Mammary epithelial cell (primary cell): ENCODE measurements at regions not wholly inside any gene's neighbourhood (a gene's known extent, or its start where the extent isn't known, plus 50 kb on each side); places are given as distances from the start of the nearest gene placed in this dataset.

Source experiments
- EZH2 ChIP-seq: IDR thresholded peaks from 2 replicates; pipeline ENCODE4 v1.6.1; 2012; ENCODE audit warnings: low read length, inconsistent platforms, borderline replicate concordance
- TF ChIP-seq, protein P1 (sequence below), 2 donors: IDR thresholded peaks in 1 of 2; conservative IDR thresholded peaks in 1 of 2; 2 replicates each; pipeline ENCODE4 v1.5.1; 2011 to 2012; ENCODE audit warnings: inconsistent platforms in 2 of 2, low read length in 2 of 2, mild to moderate bottlenecking in 2 of 2, control low read depth in 1 of 2, low read depth in 1 of 2; ENCODE audit not compliant: insufficient read depth in 1 of 2; ENCODE audit errors: extremely low read depth in 1 of 2

- TF ChIP-seq, protein P1, sequence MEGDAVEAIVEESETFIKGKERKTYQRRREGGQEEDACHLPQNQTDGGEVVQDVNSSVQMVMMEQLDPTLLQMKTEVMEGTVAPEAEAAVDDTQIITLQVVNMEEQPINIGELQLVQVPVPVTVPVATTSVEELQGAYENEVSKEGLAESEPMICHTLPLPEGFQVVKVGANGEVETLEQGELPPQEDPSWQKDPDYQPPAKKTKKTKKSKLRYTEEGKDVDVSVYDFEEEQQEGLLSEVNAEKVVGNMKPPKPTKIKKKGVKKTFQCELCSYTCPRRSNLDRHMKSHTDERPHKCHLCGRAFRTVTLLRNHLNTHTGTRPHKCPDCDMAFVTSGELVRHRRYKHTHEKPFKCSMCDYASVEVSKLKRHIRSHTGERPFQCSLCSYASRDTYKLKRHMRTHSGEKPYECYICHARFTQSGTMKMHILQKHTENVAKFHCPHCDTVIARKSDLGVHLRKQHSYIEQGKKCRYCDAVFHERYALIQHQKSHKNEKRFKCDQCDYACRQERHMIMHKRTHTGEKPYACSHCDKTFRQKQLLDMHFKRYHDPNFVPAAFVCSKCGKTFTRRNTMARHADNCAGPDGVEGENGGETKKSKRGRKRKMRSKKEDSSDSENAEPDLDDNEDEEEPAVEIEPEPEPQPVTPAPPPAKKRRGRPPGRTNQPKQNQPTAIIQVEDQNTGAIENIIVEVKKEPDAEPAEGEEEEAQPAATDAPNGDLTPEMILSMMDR (conservative IDR thresholded peaks at IDR 0.05 in 1 of 2, IDR thresholded peaks at IDR 0.05 in 1 of 2; ENCODE audit: extremely low read depth in 1 of 2, insufficient read depth in 1 of 2, low read depth in 1 of 2, low read length in 2 of 2), result no peak
- TF ChIP-seq EZH2, result no peak
These were observed 364.1 kb upstream of the HS6ST1 start for GRCh38 chr2:128682729-128683284.
